Neural progenitor cell (in vitro differentiated cells): ENCODE measurements at regions not wholly inside any gene's neighbourhood (a gene's known extent, or its start where the extent isn't known, plus 50 kb on each side); places are given as distances from the start of the nearest gene placed in this dataset.

Experiments used
- EZH2 ChIP-seq: fragments of 200-600 bp; sonication (generic); IDR thresholded peaks from 2 replicates; pipeline ENCODE4 v1.6.1; 2017; ENCODE audit warnings: antibody characterized with exemption, mild to moderate bottlenecking, moderate library complexity
- EZH2phosphoT487 ChIP-seq: fragments of 200-600 bp; sonication (generic); IDR thresholded peaks from 2 replicates; pipeline ENCODE4 v1.6.1; 2017; ENCODE audit warnings: antibody characterized with exemption
- TF ChIP-seq, protein P1 (sequence below): fragments of 200-600 bp; sonication (generic); IDR thresholded peaks from 2 replicates; pipeline ENCODE4 v1.5.1; 2017; ENCODE audit warnings: antibody characterized with exemption, mild to moderate bottlenecking

DNA sequence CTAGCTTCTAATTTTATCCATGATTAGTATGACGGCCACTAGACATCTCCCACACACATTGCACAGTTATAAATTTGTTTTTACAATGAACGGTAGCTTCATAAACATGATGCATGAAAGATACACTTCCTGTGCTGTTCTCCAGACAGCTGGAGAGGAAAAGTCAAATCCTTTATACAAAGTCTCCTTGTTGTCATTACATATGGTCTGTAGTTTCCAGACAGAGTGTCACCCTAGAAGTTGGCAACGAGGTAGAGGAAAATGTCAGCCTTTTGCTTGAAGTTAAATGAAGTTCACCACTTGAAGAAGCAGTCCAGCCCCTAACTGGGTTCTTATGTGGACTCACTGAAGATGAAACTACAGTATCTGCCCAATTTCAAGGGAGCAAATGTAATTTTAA, 253.0 kb upstream of the P2RY1 start:
- TF ChIP-seq, protein P1, sequence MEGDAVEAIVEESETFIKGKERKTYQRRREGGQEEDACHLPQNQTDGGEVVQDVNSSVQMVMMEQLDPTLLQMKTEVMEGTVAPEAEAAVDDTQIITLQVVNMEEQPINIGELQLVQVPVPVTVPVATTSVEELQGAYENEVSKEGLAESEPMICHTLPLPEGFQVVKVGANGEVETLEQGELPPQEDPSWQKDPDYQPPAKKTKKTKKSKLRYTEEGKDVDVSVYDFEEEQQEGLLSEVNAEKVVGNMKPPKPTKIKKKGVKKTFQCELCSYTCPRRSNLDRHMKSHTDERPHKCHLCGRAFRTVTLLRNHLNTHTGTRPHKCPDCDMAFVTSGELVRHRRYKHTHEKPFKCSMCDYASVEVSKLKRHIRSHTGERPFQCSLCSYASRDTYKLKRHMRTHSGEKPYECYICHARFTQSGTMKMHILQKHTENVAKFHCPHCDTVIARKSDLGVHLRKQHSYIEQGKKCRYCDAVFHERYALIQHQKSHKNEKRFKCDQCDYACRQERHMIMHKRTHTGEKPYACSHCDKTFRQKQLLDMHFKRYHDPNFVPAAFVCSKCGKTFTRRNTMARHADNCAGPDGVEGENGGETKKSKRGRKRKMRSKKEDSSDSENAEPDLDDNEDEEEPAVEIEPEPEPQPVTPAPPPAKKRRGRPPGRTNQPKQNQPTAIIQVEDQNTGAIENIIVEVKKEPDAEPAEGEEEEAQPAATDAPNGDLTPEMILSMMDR = no peak
- TF ChIP-seq EZH2 (no peak), EZH2phosphoT487 (no peak)
